ENCODE measurements at regions not wholly inside any gene's neighbourhood (a gene's known extent, or its start where the extent isn't known, plus 50 kb on each side); places are given as distances from the start of the nearest gene placed in this dataset.
"Not testable (repeated sequence)": the region's sequence is repeated elsewhere in the genome, so short reads cannot be mapped to it uniquely, and the experiment has no call there.

DNA sequence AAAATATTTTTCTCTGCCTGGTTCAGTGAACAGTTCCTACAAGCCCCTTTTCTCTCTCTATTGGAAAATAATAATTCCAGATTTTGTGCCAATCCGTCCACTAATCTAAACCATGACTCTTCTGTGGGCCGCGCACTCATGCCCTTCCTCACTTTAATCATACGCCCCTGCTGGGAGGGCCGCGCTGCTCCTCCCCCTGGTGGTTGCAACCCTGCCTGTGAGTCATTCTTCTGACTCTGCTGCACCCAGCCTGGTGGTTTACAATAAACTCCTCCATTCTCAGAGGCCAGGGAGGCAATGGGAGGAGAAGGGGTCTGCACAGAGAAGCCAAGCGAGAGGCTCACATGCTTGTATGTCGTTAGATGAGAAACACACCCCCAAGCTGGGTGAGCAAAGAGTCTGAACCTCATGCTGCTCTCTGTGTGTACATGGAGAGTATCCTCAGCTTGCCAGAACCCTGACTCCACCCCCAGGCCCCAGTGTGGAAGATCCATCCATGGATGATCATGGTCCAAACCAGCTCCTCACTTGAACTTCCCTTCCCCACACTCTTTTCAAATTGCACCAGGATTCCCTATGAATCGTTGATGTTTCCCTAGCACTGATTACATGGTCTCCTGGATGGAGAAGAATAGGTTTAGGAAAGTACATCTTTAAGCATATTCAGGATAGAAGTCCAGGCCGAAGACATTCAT is 228.9 kb downstream of the ANKRD30B start:
- intact Hi-C loops (cut with micrococcal nuclease) = no loop called here
- ATAC-seq (no peak), DNase-seq (no peak)

DNA sequence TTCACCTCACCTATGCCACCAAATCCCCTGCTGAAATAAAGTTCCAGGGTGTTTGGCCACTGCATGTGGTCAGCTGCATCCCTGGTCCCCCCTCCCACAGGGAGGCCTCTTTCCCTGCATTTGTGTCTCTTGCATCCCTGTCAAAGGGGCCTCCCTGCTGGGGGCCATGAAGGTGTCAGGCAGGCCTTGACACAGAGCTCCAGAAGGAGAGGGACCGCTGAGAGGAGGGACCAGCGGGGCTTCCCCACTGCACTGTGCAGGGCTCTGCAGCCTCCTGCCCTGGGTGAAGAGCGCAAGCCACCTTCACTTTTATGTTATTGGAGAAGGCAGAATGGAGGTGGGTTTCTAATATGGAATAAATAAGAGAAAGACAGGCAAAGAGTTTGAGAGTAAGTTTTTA is 230.2 kb downstream of the ANKRD30B start:
- intact Hi-C loops (cut with micrococcal nuclease) = no loop called here
- DNase-seq = no peak
- ATAC-seq = no peak

DNA sequence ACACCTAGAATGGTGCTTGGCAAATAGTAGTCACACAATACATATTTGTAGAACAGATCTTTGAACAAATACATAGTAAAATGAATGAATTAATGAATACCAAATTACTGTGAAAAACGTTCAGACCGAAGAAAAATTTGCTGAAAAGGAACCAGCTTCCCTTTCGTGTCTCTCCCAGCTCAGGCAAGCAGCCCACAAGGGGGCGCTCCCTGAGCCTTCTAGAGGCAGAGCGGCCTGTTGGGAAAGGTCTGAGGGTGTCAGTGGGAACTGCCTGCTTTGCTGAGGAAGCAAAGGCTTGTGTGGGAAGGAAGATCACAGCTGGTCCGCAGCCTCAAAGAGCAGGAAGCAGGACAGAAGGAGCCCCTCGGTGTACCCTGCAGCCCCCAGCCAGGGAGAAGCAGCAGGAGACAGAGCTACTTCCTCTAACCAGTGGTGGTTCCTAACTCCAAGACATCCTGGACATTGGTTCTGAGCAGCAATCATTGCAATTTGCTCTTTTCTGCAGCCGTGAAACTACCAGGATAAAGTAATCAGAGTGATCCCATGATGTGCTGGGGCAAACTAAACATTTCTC is 231.1 kb downstream of the ANKRD30B start:
- ATAC-seq (no peak), DNase-seq (peak; percentile 47)
- intact Hi-C loops (cut with micrococcal nuclease) = no loop called here

DNA sequence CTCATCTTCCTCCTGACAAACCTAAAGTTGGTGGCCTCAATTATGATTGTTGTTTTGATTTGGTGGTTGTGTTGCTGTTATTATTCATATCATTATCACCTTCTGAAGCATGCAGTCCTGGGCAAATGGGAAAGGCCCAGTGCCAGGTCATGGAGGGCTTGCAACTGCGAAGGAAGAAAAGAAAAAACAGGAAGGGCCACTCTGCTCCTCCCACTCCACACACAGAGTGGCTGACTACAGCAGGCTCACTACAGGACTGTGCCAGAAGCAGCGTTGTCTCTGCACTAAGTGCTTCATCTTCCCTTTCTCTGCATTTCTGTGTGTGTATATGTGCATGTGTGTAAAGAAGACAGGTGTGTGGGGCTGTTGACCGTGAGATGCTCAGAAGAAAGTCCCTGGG is 231.9 kb downstream of the ANKRD30B start:
- ATAC-seq (no peak), DNase-seq (no peak)
- intact Hi-C loops (cut with micrococcal nuclease) = no loop called here

DNA sequence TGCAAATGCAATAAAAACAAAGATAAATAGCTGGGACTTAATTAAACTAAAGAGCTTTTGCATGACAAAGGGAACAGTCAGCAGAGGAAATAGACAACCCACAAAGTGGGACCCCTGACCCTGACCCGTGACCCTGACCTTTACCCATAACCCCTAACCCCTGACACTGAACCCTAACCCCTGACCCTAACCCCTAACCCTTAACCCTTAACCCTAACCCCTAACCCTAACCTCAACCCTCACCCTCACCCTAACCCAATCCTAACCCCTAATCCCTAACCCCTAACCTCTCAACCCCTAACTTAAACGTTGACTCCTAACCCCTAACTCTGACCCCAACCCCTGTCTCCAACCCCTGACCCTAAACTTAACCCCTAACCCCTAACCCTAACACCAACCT is 236.6 kb downstream of the ANKRD30B start:
- ATAC-seq; DNase-seq; intact Hi-C loops (cut with micrococcal nuclease): not testable (repeated sequence)

DNA sequence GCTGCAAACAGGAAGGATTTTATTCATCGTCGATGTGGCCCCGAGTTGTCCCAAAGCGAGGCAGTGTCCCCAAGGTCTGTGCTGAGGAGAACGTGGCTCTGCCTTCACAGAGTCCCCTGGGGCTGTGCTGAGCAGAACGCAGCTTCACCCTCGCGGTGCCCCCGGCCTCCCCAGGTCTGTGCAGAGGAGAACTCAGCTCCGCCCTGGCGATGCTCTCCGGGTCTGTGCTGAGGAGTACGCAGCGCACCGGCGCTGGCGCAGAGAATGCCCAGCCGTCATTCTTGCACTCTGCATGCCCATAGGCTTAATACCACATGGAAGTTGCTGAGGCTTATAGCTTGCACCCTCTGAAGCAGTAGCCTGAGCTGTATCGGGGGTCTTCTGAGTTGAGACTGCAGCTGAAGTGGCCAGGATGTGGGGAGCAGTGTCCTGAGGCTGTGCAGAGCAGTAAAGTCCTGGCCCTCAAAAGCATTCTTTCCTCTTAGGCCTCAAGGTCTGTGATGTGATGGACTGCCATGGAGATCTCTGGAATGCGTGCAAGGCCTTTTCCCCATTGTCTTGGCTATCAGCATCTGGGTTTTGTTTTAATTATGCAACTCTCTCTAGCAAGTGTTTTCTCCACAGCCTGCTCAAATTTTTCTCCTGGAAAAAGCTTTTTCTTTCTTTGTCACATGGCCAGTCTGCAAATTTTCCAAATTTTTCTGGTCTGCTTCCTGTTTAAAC is 237.5 kb downstream of the ANKRD30B start:
- DNase-seq; ATAC-seq; intact Hi-C loops (cut with micrococcal nuclease): not testable (repeated sequence)

DNA sequence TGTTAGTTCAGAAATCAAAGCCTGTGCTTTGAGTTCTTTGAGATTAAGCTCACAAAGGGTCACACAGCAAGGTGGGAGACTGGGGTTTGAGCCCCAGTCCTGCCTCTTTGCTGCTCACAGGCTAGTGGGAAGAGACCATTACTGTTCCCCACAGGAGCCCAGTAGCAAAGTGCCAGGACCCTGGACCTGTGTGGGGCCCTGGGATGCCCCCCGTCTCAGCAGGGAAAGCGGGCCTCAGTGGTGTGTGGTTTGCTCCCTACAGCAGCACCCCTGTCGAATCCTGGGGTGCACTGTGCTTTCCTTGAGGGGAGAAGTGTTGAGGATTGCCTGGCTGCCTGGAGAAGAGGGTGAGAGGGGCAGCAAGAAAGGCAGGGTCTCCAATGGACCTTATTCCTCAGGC is 239.4 kb downstream of the ANKRD30B start:
- DNase-seq; ATAC-seq; intact Hi-C loops (cut with micrococcal nuclease): not testable (repeated sequence)

DNA sequence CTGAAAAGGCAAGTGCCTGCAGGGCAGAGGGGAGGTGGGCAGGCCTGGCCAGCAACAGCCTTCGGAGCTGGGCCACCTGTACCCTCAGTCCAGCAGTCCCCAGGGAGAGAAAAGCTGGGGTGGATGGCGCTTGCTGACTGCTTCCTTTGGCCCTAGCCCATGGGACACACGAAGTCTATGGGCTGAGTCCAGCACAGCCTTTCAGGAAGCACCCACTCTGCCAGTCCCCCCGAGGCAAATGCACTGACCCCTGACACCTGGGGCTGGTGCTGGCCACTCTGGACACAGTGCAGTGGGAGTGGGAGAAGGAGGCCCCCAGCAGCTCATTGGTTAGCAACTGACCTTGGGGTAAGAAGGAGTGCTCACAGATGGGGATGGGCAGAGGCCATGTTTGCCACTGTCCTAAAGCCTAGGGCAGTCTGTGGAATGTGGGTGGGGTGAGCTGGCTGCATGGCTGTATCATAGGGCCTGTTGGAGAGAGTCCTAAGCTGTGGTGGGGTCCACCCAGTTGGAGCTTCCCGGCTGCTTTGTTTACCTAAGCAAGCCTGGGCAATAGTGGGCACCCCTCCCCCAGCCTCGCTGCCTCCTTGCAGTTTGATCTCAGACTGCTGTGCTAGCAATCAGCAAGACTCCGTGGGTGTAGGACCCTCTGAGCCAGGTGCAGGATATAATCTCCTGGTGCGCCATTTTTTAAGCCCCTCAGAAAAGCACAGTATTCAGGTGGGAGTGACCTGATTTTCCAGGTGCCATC is 240.2 kb downstream of the ANKRD30B start:
- intact Hi-C loops (cut with micrococcal nuclease); ATAC-seq; DNase-seq: not testable (repeated sequence)

DNA sequence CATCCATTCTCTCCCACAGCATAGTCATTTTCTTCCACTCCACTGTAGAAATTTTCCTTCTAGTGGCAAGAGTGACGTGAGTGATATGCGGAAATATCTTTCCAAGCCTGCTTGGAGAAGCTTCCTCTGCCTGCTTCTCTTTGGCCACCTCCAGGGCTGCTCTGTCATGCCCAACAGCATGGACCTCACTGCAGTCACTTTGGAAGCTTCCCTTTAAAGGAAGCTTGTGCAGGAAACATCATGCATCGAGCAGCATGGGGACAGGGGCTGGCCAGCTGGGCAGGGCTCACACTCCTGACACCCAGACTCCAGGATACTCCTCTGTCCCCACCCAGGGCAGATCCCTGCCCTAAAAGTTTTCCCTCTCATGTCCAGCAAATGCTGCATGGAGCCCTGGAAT is 241.6 kb downstream of the ANKRD30B start:
- intact Hi-C loops (cut with micrococcal nuclease); DNase-seq: not testable (repeated sequence)

DNA sequence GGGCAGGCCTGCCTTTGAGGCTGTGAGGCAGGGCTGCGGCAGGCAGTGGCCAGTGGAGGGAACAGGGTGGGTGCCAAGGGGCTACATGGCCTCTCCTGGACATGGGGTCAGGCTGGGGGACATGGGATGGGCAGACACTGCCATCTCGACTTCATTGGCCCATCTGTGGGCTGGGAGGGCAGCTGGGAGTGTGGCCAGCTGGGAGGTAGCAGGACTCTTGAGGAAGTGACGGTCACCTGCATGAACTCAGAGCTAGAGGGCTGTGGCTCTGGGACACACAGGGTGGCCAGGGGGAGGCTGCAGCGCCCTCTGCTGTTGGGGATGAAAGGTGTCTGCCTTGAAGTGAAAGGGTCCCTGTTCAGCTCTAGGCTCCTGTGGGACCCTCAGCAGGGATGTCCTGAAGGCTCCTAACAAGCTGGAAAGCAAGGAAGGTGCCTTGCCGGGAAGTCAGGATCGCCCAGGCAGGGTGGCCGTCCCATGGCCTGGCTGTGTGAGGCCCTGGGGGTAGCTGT is 244.0 kb downstream of the ANKRD30B start:
- ATAC-seq; intact Hi-C loops (cut with micrococcal nuclease); DNase-seq: not testable (repeated sequence)

More for the DNA sequence above, 241.6 kb downstream of the ANKRD30B start:
- ATAC-seq = not testable (repeated sequence)

DNA sequence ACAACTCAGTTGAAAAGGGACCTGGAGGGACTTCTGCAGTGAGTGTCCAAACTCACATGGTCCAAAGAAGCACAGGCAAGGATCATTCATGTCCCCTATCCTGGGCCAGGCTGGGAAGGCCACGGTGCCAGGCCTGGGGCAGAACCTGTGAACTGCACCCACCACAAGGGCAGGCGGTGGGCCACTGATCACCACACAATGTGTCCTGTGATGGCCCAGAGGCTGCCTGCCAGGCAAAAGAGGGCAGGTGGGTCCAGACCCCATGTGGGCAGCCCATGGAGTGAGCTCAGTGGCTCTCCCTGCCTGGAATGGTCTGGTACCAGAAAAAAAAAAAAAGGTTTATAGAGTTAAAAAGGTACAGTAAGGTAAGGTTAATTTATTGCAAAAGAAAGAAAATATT is 244.8 kb downstream of the ANKRD30B start:
- DNase-seq; intact Hi-C loops (cut with micrococcal nuclease); ATAC-seq: not testable (repeated sequence)

DNA sequence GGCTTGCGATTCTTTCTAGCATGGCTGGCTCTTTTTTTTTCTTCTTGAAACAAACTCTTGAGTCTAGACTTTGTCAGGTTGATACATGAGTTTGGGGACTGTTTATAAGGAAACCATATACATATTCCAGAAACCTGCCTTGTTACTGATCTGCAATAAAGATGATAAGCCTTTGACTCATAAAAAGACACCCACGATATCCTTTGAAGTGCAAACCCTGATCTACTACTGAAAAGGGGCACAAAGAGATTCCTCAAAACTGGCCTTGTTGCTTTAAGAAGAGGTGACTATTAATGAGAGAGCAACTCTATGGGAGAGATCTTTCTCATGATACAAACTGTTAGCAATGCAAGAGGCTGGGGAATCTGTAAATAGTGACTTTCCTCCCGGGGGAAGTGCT is 247.1 kb downstream of the ANKRD30B start:
- DNase-seq, ATAC-seq: not testable (repeated sequence)

DNA sequence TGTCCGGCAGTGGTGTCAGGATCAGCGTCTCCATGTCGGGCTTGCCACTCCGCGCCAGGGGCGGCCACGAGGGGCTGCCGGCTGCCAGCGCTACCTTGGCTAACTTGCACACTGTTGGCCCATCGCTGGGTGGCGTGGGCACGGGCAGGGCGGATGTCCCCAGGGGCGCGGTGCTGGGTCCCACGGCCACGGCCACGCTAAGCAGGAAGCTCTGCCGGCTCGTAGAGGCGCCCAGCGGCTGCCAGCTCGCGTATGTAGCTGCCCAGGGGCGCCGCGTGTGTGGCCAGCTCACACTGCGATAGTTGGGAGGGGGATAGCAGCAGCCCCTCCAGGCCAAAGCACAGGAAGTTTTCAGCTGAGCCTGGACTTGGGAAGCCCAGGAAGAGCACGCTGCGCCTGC is 249.4 kb downstream of the ANKRD30B start:
- ATAC-seq = no peak
- intact Hi-C loops (cut with micrococcal nuclease) = no loop called here
- no peak for DNase-seq

More for the DNA sequence above, 247.1 kb downstream of the ANKRD30B start:
- intact Hi-C loops (cut with micrococcal nuclease) = not testable (repeated sequence)

DNA sequence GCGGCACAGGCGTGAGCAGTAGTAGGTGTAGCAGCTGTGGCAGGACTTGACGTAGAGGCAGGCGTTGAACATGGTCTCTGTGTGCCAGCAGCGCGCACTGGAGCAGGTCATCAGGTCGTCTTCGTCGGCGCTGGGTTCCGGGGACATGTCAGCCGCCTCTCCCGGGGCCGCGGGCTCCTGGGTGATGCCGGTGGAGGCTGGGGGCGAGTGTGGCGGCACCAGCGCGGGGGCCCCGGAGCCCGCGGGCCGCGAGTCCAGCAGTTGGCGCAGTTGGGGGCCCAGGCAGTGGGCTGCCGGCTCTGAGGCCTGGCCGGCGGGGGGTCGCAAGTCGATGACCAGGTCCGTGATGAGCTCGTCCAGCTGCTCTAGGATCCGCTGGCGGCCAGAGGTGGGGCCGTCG is 249.9 kb downstream of the ANKRD30B start:
- DNase-seq; intact Hi-C loops (cut with micrococcal nuclease); ATAC-seq: not testable (repeated sequence)

DNA sequence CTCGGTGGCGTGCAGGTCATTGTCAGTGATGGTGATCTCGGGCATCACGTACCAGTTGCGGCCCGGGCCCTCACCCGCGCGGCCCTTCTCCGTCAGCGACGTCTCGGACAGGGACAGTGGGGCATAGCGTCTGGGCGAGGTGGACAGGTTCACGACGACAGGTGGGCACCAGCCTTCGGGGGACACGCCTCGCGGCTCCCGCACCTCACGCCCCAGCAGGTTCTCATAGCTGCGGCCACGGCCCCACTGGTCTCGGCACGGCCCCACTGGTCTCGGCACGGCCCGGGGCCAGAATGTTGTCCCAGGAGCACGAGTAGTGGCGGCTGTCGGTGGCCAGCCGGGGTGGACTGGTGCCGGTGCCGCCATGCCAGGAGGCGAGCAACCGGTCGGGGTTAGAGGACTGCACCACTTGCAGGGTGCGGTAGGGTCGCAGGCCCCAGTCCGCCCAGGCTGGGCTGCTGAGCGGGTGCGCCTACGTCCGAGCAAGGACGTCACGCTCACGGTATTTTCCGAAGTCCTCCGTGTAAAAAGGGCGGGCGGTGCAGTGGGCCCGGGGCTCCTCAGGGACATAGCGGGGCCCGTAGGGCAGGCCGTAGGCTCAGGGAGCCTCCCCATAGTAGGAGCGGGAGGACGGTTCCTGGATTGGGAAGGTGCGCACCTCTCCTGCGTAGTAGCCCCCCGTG is 250.5 kb downstream of the ANKRD30B start:
- DNase-seq; ATAC-seq; intact Hi-C loops (cut with micrococcal nuclease): not testable (repeated sequence)

DNA sequence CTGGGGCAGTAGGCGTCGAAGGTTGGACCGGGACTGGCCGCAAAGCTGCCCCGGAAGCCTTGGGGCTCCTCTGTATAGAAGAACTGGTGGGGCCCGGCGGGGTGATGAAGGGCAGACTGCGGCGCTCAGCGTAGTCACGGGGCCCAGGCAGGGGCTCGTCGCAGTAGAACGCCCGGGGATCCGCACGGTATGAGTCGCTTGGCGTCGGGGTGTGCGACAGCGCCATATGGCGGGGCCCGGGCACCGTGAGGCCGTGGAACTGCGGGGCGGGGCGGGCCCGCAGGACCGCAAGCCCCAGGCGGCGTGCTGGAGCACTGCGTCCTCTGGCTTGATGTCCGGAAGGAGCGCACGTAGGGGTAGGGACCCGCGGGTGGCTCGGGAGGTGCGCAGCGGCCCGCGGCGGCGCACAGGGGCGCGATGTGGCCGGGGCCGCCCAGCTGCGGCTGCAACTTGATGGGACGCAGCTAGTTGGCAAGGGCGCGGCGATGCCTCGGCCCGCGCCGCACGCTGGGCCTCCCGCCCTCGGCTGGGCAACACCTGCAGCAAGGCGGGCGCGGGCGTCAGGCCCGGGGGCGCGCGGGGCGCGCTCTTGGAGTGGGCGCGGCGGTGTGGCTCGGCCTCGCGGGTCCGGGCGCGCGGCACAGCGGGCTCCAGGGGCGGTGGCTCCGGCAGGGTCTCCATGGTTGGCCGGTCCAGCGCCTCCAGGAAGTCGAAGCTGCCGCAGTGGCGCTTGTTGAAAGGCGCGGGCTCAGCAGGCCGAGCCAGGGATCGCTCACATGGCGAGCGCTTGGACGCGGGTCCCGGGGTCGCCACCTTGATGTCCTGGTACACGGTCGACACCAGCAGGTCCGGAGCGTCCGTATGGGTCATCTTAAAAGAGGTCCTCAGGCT is 251.4 kb downstream of the ANKRD30B start:
- ATAC-seq (no peak), DNase-seq (no peak)
- intact Hi-C loops (cut with micrococcal nuclease) = no loop called here

DNA sequence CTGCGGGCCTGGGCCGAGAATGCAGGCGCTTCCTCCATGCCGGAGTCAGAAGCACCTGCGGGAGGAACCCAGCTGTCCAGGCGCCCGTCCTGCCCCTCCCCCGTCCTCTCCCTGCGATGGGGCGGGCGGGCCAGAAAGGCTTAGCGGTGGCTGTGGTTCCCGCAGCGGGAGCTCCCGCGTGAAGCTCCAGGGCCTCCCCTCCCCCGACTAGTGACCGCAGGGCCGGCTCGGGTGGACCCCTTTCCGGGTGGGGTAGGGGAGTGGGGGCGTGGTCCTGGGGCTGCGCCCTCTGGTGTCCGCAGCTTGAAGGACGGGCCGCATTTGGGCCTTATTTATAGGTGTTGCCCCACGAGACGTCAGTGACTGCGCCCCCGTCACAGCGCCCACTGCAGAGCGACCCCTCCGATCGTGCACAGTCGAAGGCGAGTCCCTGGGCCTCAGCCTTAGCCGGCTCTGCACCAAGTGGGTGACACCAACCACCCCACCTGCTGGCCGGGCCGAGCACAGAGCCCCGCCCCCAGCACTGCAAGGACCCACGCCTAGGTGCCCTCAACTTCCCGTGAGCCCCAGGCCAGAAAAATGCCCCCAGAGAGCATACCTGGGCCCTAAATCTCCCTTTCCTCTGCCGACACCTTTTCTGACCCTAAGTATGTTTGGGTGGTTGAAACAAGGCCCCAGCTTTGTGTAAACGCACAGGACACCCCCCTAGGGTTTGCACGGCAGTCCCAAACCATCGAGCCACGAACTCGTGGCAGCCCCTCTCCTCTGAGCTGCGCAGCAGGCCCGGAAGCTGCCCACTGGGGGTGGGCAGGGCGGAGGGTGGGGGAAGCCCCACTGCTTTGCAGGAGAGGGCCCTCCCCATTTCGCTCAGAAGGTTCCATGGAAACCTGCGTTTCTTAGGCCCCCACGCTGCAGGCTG is 252.4 kb downstream of the ANKRD30B start:
- DNase-seq; intact Hi-C loops (cut with micrococcal nuclease): not testable (repeated sequence)
- ATAC-seq = peak; percentile 35
